ENCODE measurements at regions not wholly inside any gene's neighbourhood (a gene's known extent, or its start where the extent isn't known, plus 50 kb on each side); places are given as distances from the start of the nearest gene placed in this dataset.

DNA sequence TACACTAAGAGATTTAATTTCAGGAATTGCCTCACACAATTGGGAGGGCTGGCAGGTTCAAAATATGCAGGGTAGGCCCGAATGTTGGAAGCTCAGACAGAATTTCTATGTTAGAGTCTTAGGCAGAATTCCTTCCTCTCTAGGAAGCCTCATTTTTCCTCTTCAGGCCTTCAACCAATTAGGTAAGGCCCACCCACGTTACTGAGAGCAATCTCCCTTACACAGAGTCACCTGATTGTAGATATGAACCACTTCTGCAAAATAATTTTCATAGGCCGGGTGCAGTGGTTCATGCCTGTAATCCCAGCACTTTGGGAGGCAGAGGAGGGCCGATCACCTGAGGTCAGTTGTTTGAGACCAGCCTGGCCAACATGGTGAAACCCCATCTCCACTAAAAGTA, 50.2 kb upstream of the HIVEP1 start:
- no peak overlapping the region for H3K27ac ChIP-seq
- H3K9me3 ChIP-seq (ENCODE audit: severe bottlenecking) = peaks cover 1% of the 10 kb centered on the region
- DNase-seq = no peak
- no peaks in the 10 kb centered on the region for H3K36me3 ChIP-seq
- H3K27me3 ChIP-seq (ENCODE audit: insufficient read depth, low read depth, severe bottlenecking) = no peaks in the 10 kb centered on the region
- no peak for TF ChIP-seq CTCF (IDR thresholded peaks at IDR 0.05; ENCODE audit: low read depth, low read length)
- H3K4me3 ChIP-seq (ENCODE audit: low read depth, low read length) = no peak overlapping the region

DNA sequence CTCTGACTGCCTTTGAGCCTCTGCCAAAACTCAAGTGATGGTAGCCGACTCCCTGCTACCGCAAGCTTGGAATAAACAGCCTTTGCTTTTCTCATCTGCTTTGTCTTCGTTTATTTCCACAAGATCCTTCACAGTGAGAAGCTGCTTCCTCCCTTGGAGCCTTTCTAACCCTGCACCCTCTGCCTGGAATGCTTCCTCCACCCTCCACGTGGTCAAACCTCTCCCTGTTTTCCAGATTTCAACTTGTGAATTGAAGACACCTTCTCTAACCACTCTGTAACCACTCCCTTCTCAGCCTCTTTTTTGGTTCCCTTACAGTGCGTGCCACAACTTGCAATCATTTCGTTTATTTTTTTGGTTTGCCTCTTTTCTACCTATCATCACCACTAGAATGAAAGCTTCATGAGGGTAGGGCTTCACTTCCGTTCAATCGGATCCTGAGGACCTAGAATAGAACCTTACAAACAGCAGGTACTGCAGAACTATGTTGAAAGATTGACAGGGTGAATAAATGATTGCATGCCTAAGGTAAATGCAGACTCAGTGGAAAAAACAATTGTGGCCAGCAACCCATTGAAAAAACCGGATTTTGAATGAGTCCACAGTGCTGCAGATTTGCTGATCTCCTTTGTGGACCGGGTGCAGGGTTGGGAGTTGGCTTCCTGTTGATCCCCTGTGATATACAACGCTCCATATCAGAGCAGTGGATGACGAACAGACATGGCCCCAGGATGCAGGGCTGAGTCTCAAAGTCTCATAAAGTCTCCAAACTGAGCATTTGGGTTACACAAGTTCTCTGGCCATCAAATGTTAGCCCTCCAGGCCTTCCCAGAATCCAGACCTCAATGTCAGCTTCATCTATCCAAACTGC, 51.0 kb upstream of the HIVEP1 start:
- no peaks in the 10 kb centered on the region for H3K36me3 ChIP-seq

DNA sequence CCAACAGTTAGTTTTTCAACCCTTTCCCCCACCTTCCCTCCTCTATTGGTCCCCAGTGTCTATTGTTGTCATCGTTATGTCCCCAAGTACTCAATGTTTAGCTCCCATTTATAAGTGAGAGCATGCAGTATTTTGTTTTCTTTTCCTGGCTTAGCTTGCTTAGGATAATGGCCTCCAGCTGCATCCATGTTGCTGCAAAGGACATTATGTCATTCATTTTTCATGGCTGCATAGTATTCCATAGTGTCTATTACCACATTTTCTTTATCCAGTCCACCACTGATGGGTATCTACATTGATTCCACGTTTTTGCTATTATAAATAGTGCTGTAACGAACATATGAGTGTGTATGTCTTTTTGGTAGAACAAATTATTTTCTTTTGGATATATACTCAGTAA, 55.3 kb upstream of the HIVEP1 start:
- peaks cover 4% of the 10 kb centered on the region for H3K9me3 ChIP-seq (ENCODE audit: severe bottlenecking)
- no peak for TF ChIP-seq CTCF (IDR thresholded peaks at IDR 0.05; ENCODE audit: low read depth, low read length)

More for the DNA sequence above, 51.0 kb upstream of the HIVEP1 start:
- DNase-seq = no peak
- H3K27me3 ChIP-seq (ENCODE audit: insufficient read depth, low read depth, severe bottlenecking) = no peaks in the 10 kb centered on the region
- no peak overlapping the region for H3K27ac ChIP-seq
- no peak overlapping the region for H3K4me3 ChIP-seq (ENCODE audit: low read depth, low read length)
- H3K9me3 ChIP-seq (ENCODE audit: severe bottlenecking) = peaks cover 4% of the 10 kb centered on the region
- TF ChIP-seq CTCF (IDR thresholded peaks at IDR 0.05; ENCODE audit: low read depth, low read length) = no peak

DNA sequence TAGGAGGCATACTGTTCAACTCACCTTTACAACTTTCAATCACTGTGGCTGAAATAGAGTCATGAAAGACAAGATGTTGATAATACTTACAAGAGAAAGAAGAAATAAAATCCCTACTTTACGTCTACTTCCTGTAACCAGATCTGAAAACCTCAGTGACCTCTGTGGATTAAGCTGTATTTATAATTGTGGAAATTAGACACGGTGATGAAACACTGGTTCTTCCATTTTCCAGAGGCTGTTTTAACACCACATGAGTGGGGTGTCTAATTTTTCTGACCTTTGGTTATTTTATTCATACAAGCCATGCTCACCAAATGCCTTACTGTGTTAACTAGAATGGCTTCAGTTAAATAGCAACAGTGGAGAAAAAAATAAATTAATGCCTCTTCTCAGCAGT, 58.5 kb upstream of the HIVEP1 start:
- H3K27ac ChIP-seq = no peak overlapping the region
- H3K4me3 ChIP-seq (ENCODE audit: low read depth, low read length) = no peak overlapping the region
- no peaks in the 10 kb centered on the region for H3K36me3 ChIP-seq
- TF ChIP-seq CTCF (IDR thresholded peaks at IDR 0.05; ENCODE audit: low read depth, low read length) = no peak
- DNase-seq = no peak
- peaks cover 4% of the 10 kb centered on the region for H3K9me3 ChIP-seq (ENCODE audit: severe bottlenecking)
- H3K27me3 ChIP-seq (ENCODE audit: insufficient read depth, low read depth, severe bottlenecking) = no peaks in the 10 kb centered on the region

More for the DNA sequence above, 55.3 kb upstream of the HIVEP1 start:
- H3K27ac ChIP-seq = no peak overlapping the region
- no peaks in the 10 kb centered on the region for H3K36me3 ChIP-seq
- H3K4me3 ChIP-seq (ENCODE audit: low read depth, low read length) = no peak overlapping the region
- H3K27me3 ChIP-seq (ENCODE audit: insufficient read depth, low read depth, severe bottlenecking) = no peaks in the 10 kb centered on the region
- DNase-seq = no peak

- no peaks in the 10 kb centered on the region for H3K36me3 ChIP-seq
- no peak overlapping the region for H3K27ac ChIP-seq
- H3K4me3 ChIP-seq (ENCODE audit: low read depth, low read length) = no peak overlapping the region
- peaks cover 4% of the 10 kb centered on the region for H3K9me3 ChIP-seq (ENCODE audit: severe bottlenecking)
- no peak for TF ChIP-seq CTCF (IDR thresholded peaks at IDR 0.05; ENCODE audit: low read depth, low read length)
- H3K27me3 ChIP-seq (ENCODE audit: insufficient read depth, low read depth, severe bottlenecking) = no peaks in the 10 kb centered on the region
- DNase-seq = no peak
Observed at GRCh38 chr6:11952316-11952715, 59.8 kb upstream of the HIVEP1 start.

DNA sequence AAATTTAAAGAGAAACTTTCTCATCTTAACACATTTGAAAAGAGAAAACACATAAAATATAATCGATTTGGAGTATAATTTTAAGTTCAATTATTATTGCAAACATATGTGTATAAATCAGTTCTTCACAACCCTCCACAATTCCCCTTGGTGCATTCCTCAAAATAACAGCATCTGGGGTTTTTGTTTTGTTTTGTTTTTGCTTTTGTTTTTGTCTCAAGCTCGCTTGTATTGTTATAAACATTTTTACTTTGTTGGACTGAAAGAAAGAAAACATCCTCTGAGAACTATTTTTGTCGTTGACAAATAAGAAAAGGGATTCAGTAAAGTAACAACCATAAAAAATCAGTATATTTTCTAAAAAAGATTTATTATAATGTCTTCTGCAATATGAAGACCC, 60.2 kb upstream of the HIVEP1 start:
- Histone ChIP-seq H3K27me3 (ENCODE audit: insufficient read depth, low read depth, severe bottlenecking) (no peaks in the 10 kb centered on the region), H3K4me3 (ENCODE audit: low read depth, low read length) (no peak overlapping the region), H3K9me3 (ENCODE audit: severe bottlenecking) (peaks cover 3% of the 10 kb centered on the region), H3K27ac (no peak overlapping the region), H3K36me3 (no peaks in the 10 kb centered on the region)
- DNase-seq = no peak
- no peak for TF ChIP-seq CTCF (IDR thresholded peaks at IDR 0.05; ENCODE audit: low read depth, low read length)
